Neuronal stem cell (in vitro differentiated cells): ENCODE measurements at regions not wholly inside any gene's neighbourhood (a gene's known extent, or its start where the extent isn't known, plus 50 kb on each side); places are given as distances from the start of the nearest gene placed in this dataset.

Experiments
- DNase-seq: peaks from one replicate; pipeline ENCODE4 v3.0.0-alpha.2; 2013; ENCODE audit warnings: low spot score
- H2AFZ ChIP-seq: one replicate; pipeline ENCODE4 v1.6.1; 2013; ENCODE audit warnings: mild to moderate bottlenecking, low read length, inconsistent platforms
- H2AK5ac ChIP-seq: 2 replicates; pipeline ENCODE4 v1.6.1; 2013; ENCODE audit warnings: low read depth, mild to moderate bottlenecking, inconsistent platforms, low read length, moderate library complexity, mixed read lengths
- H2BK120ac ChIP-seq: 2 replicates; pipeline ENCODE4 v1.6.1; 2013; ENCODE audit warnings: low read depth, mild to moderate bottlenecking, inconsistent platforms, low read length, moderate library complexity, mixed read lengths
- H2BK12ac ChIP-seq: one replicate; pipeline ENCODE4 v1.6.1; 2013; ENCODE audit warnings: low read length, inconsistent platforms
- H2BK15ac ChIP-seq: 2 replicates; pipeline ENCODE4 v1.6.1; 2013; ENCODE audit warnings: mild to moderate bottlenecking, low read length, inconsistent platforms, mixed read lengths
- H2BK5ac ChIP-seq: one replicate; pipeline ENCODE4 v1.6.1; 2013; ENCODE audit warnings: inconsistent platforms, mild to moderate bottlenecking, low read length, moderate library complexity
- H3K14ac ChIP-seq: one replicate; pipeline ENCODE4 v1.6.1; 2013; ENCODE audit warnings: low read length, inconsistent platforms
- H3K18ac ChIP-seq: 2 replicates; pipeline ENCODE4 v1.6.1; 2013; ENCODE audit warnings: low read length, inconsistent platforms
- H3K23ac ChIP-seq: 2 replicates; pipeline ENCODE4 v1.6.1; 2013; ENCODE audit warnings: low read depth, mild to moderate bottlenecking, mixed read lengths, low read length, inconsistent platforms; ENCODE audit not compliant: poor library complexity
- H3K27ac ChIP-seq: replicated peaks from 3 replicates; pipeline ENCODE4 v1.5.1; 2013; ENCODE audit warnings: low read length, inconsistent platforms
- H3K27me3 ChIP-seq, 3 experiments: 2 replicates each; pipeline ENCODE4 v1.6.1; 2013; ENCODE audit warnings: low read length in 3 of 3, mild to moderate bottlenecking in 2 of 3, inconsistent platforms in 1 of 3, low read depth in 1 of 3, mixed read lengths in 1 of 3, moderate library complexity in 1 of 3; ENCODE audit not compliant: control insufficient read depth in 3 of 3, insufficient read depth in 3 of 3
- H3K36me3 ChIP-seq, 2 donors: replicated peaks in 1 of 2; 2 replicates each; pipeline ENCODE4 v1.6.1; 2013; ENCODE audit warnings: low read length in 2 of 2; ENCODE audit not compliant: control insufficient read depth in 2 of 2, insufficient read depth in 2 of 2
- H3K4ac ChIP-seq: 2 replicates; pipeline ENCODE4 v1.6.1; 2013; ENCODE audit warnings: inconsistent platforms, mild to moderate bottlenecking, low read length, moderate library complexity
- H3K4me1 ChIP-seq, 2 donors: 1 replicate in 1 of 2; 2 replicates in 1 of 2; pipeline ENCODE4 v1.6.1; 2013; ENCODE audit warnings: low read length in 2 of 2, low read depth in 1 of 2; ENCODE audit not compliant: control insufficient read depth in 2 of 2, insufficient read depth in 1 of 2
- H3K4me2 ChIP-seq: one replicate; pipeline ENCODE4 v1.6.1; 2013; ENCODE audit warnings: mild to moderate bottlenecking, low read length, inconsistent platforms; ENCODE audit not compliant: insufficient read depth, poor library complexity, severe bottlenecking
- H3K4me3 ChIP-seq, 2 donors: 2 replicates each; pipeline ENCODE4 v1.5.1; 2013; ENCODE audit warnings: low read length in 2 of 2, mild to moderate bottlenecking in 2 of 2, inconsistent platforms in 1 of 2, moderate library complexity in 1 of 2
- H3K79me1 ChIP-seq: one replicate; pipeline ENCODE4 v1.6.1; 2013; ENCODE audit warnings: low read depth, mild to moderate bottlenecking, inconsistent platforms, low read length, moderate library complexity
- H3K9ac ChIP-seq: one replicate; pipeline ENCODE4 v1.6.1; 2013; ENCODE audit warnings: mild to moderate bottlenecking, low read depth, low read length, inconsistent platforms; ENCODE audit not compliant: poor library complexity
- H3K9me3 ChIP-seq, 2 donors: replicated peaks in 1 of 2; 2 replicates each; pipeline versions ENCODE3 to v1.6.1; 2013; ENCODE audit warnings: low read length in 2 of 2, mild to moderate bottlenecking in 2 of 2, inconsistent platforms in 1 of 2, low read depth in 1 of 2, mixed read lengths in 1 of 2, moderate library complexity in 1 of 2; ENCODE audit not compliant: control insufficient read depth in 2 of 2, insufficient read depth in 1 of 2
- H4K8ac ChIP-seq: one replicate; pipeline ENCODE4 v1.6.1; 2013; ENCODE audit warnings: low read depth, mild to moderate bottlenecking, inconsistent platforms, low read length, moderate library complexity
- H4K91ac ChIP-seq: one replicate; pipeline ENCODE4 v1.6.1; 2013; ENCODE audit warnings: low read length, low read depth, mild to moderate bottlenecking, inconsistent platforms; ENCODE audit not compliant: poor library complexity
- WGBS, 2 donors: extraction: QIAGEN DNeasy Blood & Tissue Kit; methylation state at CpG; one replicate each; pipeline ENCODE4 v1.1.7; 2013; ENCODE audit warnings: missing lambda C conversion rate in 2 of 2, mixed read lengths in 1 of 2; ENCODE audit not compliant: insufficient read length in 2 of 2, insufficient replicate concordance in 1 of 2; ENCODE audit errors: extremely low coverage in 2 of 2; 5-methylcytosine and 5-hydroxymethylcytosine counted together

GRCh38 chr6:74557236-74557635, 648.6 kb downstream of the COL12A1 start:
- H3K18ac ChIP-seq, result no peak overlapping the region
- DNase-seq, result no peak
- H3K4me1 ChIP-seq, result no peaks in the 10 kb centered on the region
- H2BK12ac ChIP-seq, result no peak overlapping the region
- H2BK15ac ChIP-seq, result no peak overlapping the region
- H4K8ac ChIP-seq, result no peak overlapping the region
- no peak overlapping the region for H3K4me3 ChIP-seq
- no peak overlapping the region for H3K23ac ChIP-seq
- no peak overlapping the region for H3K14ac ChIP-seq
- no peak overlapping the region for H3K4me2 ChIP-seq
- H3K27ac ChIP-seq, result no peak overlapping the region
- no peaks in the 10 kb centered on the region for H3K36me3 ChIP-seq
- H3K27me3 ChIP-seq, result no peaks in the 10 kb centered on the region
- H2BK5ac ChIP-seq, result no peak overlapping the region
- H2AFZ ChIP-seq, result no peak overlapping the region
- no peaks in the 10 kb centered on the region for H3K79me1 ChIP-seq
- H3K4ac ChIP-seq, result no peak overlapping the region
- no peak overlapping the region for H2AK5ac ChIP-seq
- H4K91ac ChIP-seq, result no peak overlapping the region
- no peaks in the 10 kb centered on the region for H3K9me3 ChIP-seq
- H2BK120ac ChIP-seq, result no peak overlapping the region
- H3K9ac ChIP-seq, result no peak overlapping the region

- Histone ChIP-seq H3K27me3 (no peaks in the 10 kb centered on the region), H3K4me3 (no peak overlapping the region), H2BK15ac (no peak overlapping the region), H3K18ac (no peak overlapping the region), H3K27ac (no peak overlapping the region), H2BK5ac (no peak overlapping the region), H3K4me1 (no peaks in the 10 kb centered on the region), H3K79me1 (no peaks in the 10 kb centered on the region), H3K9me3 (no peaks in the 10 kb centered on the region), H3K36me3 (no peaks in the 10 kb centered on the region), H2BK12ac (no peak overlapping the region), H2AK5ac (no peak overlapping the region), H3K9ac (no peak overlapping the region), H4K8ac (no peak overlapping the region), H3K14ac (no peak overlapping the region), H3K23ac (no peak overlapping the region), H2AFZ (no peak overlapping the region), H2BK120ac (no peak overlapping the region), H3K4me2 (no peak overlapping the region), H3K4ac (no peak overlapping the region), H4K91ac (no peak overlapping the region)
- no peak for DNase-seq
- WGBS, 2 donors, result no CpG with 5 or more reads among the region's 2 CpGs
Measured at GRCh38 chr6:74554041-74554440, 651.8 kb downstream of the COL12A1 start.

GRCh38 chr6:74551896-74552295, 654.0 kb downstream of the COL12A1 start:
- no peak overlapping the region for H3K18ac ChIP-seq
- no peak overlapping the region for H3K27ac ChIP-seq
- H2BK120ac ChIP-seq, result no peak overlapping the region
- H2BK5ac ChIP-seq, result no peak overlapping the region
- H4K8ac ChIP-seq, result no peak overlapping the region
- H3K27me3 ChIP-seq, result no peaks in the 10 kb centered on the region
- no peaks in the 10 kb centered on the region for H3K36me3 ChIP-seq
- no peak overlapping the region for H2BK15ac ChIP-seq
- no peak for DNase-seq
- H3K23ac ChIP-seq, result no peak overlapping the region
- H4K91ac ChIP-seq, result no peak overlapping the region
- H3K4ac ChIP-seq, result no peak overlapping the region
- H3K4me1 ChIP-seq, result no peaks in the 10 kb centered on the region
- H3K79me1 ChIP-seq, result no peaks in the 10 kb centered on the region
- H3K9ac ChIP-seq, result no peak overlapping the region
- H2BK12ac ChIP-seq, result no peak overlapping the region
- H3K14ac ChIP-seq, result no peak overlapping the region
- no peak overlapping the region for H2AFZ ChIP-seq
- no peaks in the 10 kb centered on the region for H3K9me3 ChIP-seq
- no peak overlapping the region for H3K4me2 ChIP-seq
- no peak overlapping the region for H2AK5ac ChIP-seq
- no peak overlapping the region for H3K4me3 ChIP-seq

- no peak overlapping the region for H4K91ac ChIP-seq
- no peak overlapping the region for H2AFZ ChIP-seq
- H3K4ac ChIP-seq, result no peak overlapping the region
- H2BK12ac ChIP-seq, result no peak overlapping the region
- H2AK5ac ChIP-seq, result no peak overlapping the region
- H3K79me1 ChIP-seq, result no peaks in the 10 kb centered on the region
- H3K23ac ChIP-seq, result no peak overlapping the region
- H3K27ac ChIP-seq, result no peak overlapping the region
- no peak overlapping the region for H2BK15ac ChIP-seq
- no peaks in the 10 kb centered on the region for H3K27me3 ChIP-seq
- H2BK120ac ChIP-seq, result no peak overlapping the region
- H2BK5ac ChIP-seq, result no peak overlapping the region
- no peak overlapping the region for H3K14ac ChIP-seq
- no CpG with 5 or more reads among the region's 6 CpGs for WGBS, 2 donors
- H4K8ac ChIP-seq, result no peak overlapping the region
- H3K4me3 ChIP-seq, result no peak overlapping the region
- no peaks in the 10 kb centered on the region for H3K36me3 ChIP-seq
- H3K4me2 ChIP-seq, result no peak overlapping the region
- H3K18ac ChIP-seq, result no peak overlapping the region
- H3K9me3 ChIP-seq, result no peaks in the 10 kb centered on the region
- no peak overlapping the region for H3K9ac ChIP-seq
- DNase-seq, result no peak
- H3K4me1 ChIP-seq, result no peaks in the 10 kb centered on the region
Measured at GRCh38 chr6:74550821-74551220, 655.0 kb downstream of the COL12A1 start.
